OCI-LY7 (cell line): ENCODE measurements at regions not wholly inside any gene's neighbourhood (a gene's known extent, or its start where the extent isn't known, plus 50 kb on each side); places are given as distances from the start of the nearest gene placed in this dataset.

Experiments used
- BruUV-seq: library from RNA; stranded (reverse); fragments of 400-500 nt; replicated peaks from 2 replicates; lab custom pipeline; 2021; lab: Mats Ljungman, UMichigan
- CTCF ChIA-PET: fragments of 300-600 bp; sonication (Branson Sonifier 250); formaldehyde crosslinking; loops from one replicate; lab custom pipeline; 2022; ENCODE audit warnings: antibody characterized with exemption; ENCODE audit not compliant: unreplicated experiment; lab: Charles Lee
- POLR2A ChIA-PET: fragments of 300-600 bp; sonication (Branson Sonifier 250); formaldehyde crosslinking; loops from one replicate; lab custom pipeline; 2022; ENCODE audit warnings: antibody characterized with exemption; lab: Charles Lee
- DNase-seq: peaks from one replicate; pipeline ENCODE4 v3.0.0-alpha.2; 2015; ENCODE audit warnings: low spot score
- H2AFZ ChIP-seq: fragments of 200-600 bp; sonication (generic), shearing (Covaris generic); 2 replicates; pipeline ENCODE4 v1.6.1; 2014; ENCODE audit warnings: mild to moderate bottlenecking, antibody characterized with exemption, low read length, moderate library complexity
- H3K27ac ChIP-seq: fragments of 200-600 bp; sonication (generic); 2 replicates; pipeline ENCODE4 v1.5.1; 2014; ENCODE audit warnings: mixed run types, low read depth, mild to moderate bottlenecking, moderate library complexity, low read length, inconsistent platforms; ENCODE audit not compliant: poor library complexity, severe bottlenecking
- H3K36me3 ChIP-seq: fragments of 200-600 bp; sonication (generic); 2 replicates; pipeline ENCODE4 v1.6.1; 2014; ENCODE audit warnings: mild to moderate bottlenecking, antibody characterized with exemption, low read length, moderate library complexity, mixed read lengths; ENCODE audit not compliant: insufficient read depth
- H3K4me1 ChIP-seq: fragments of 200-600 bp; sonication (generic); 2 replicates; pipeline ENCODE4 v1.5.1; 2014; ENCODE audit warnings: mild to moderate bottlenecking, low read length; ENCODE audit not compliant: insufficient read depth, poor library complexity, severe bottlenecking
- H3K4me2 ChIP-seq: fragments of 200-600 bp; sonication (generic); 2 replicates; pipeline ENCODE4 v1.6.1; 2014; ENCODE audit warnings: mild to moderate bottlenecking, low read length
- H3K4me3 ChIP-seq: fragments of 200-600 bp; sonication (generic); 2 replicates; pipeline ENCODE4 v1.5.1; 2014; ENCODE audit warnings: mild to moderate bottlenecking, low read depth, low read length; ENCODE audit not compliant: poor library complexity, severe bottlenecking
- H3K79me2 ChIP-seq: fragments of 200-600 bp; sonication (generic); 2 replicates; pipeline ENCODE4 v1.6.1; 2016; ENCODE audit warnings: low read depth, mild to moderate bottlenecking, low read length, moderate library complexity, mixed read lengths; ENCODE audit not compliant: insufficient read depth
- H3K9me2 ChIP-seq: fragments of 200-600 bp; sonication (generic); 2 replicates; pipeline ENCODE4 v1.6.1; 2016; ENCODE audit warnings: mild to moderate bottlenecking, low read length, mixed read lengths; ENCODE audit not compliant: insufficient read depth
- H3K9me3 ChIP-seq: fragments of 200-600 bp; sonication (generic); 2 replicates; pipeline ENCODE4 v1.6.1; 2014; ENCODE audit warnings: mild to moderate bottlenecking, mixed run types, low read length, mixed read lengths
- H4K20me1 ChIP-seq: fragments of 200-600 bp; sonication (generic); 2 replicates; pipeline ENCODE4 v1.6.1; 2014; ENCODE audit warnings: mild to moderate bottlenecking, antibody characterized with exemption, low read length, moderate library complexity, mixed read lengths; ENCODE audit not compliant: insufficient read depth
- EZH2phosphoT487 ChIP-seq: fragments of 200-600 bp; sonication (generic); IDR thresholded peaks from 2 replicates; pipeline ENCODE4 v1.6.1; 2018; ENCODE audit warnings: low read depth, borderline replicate concordance, mild to moderate bottlenecking, mixed run types, antibody characterized with exemption, low read length, moderate library complexity, mixed read lengths
- intact Hi-C: fragments of 100-400 bp; cut with micrococcal nuclease; formaldehyde crosslinking; loops from one replicate; pipeline ENCODE4 v1.10.0; 2022; ENCODE audit not compliant: unreplicated experiment
- TF ChIP-seq, protein P1 (sequence below): fragments of 200-600 bp; sonication (generic); conservative IDR thresholded peaks from 2 replicates; pipeline ENCODE4 v1.5.1; 2014; ENCODE audit warnings: mild to moderate bottlenecking, antibody characterized with exemption, low read length, moderate library complexity, mixed read lengths

DNA sequence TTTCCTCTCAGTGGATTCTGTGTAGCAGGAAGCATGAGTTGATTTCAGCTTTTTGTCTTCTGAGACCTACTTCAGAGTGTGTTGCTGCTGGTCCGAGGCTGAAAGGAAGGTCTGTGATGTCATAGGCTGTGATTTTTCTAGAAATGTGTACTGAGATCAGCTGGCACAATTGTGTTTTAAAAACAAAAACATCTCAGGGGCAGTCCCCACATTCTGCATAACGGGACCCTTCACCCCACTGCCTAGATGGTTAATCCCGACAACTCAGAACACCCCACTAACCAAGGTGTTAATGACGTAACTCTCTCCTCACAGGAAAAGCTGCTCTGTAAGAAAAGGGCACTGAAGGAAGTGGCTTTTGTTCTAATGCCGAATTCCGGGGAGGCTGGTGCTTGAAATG is 59.8 kb upstream of the PPP2R5A start:
- Histone ChIP-seq H3K27ac (no peak overlapping the region), H3K9me2 (no peaks in the 10 kb centered on the region), H3K4me3 (no peak overlapping the region), H3K79me2 (no peaks in the 10 kb centered on the region), H3K9me3 (no peaks in the 10 kb centered on the region), H4K20me1 (no peaks in the 10 kb centered on the region), H3K4me1 (no peaks in the 10 kb centered on the region), H2AFZ (no peak overlapping the region), H3K36me3 (no peaks in the 10 kb centered on the region), H3K4me2 (no peak overlapping the region)
- intact Hi-C loops = no loop called here
- DNase-seq = no peak
- BruUV-seq = no TSS peak
- TF ChIP-seq EZH2phosphoT487 = no peak
- TF ChIP-seq, protein P1, sequence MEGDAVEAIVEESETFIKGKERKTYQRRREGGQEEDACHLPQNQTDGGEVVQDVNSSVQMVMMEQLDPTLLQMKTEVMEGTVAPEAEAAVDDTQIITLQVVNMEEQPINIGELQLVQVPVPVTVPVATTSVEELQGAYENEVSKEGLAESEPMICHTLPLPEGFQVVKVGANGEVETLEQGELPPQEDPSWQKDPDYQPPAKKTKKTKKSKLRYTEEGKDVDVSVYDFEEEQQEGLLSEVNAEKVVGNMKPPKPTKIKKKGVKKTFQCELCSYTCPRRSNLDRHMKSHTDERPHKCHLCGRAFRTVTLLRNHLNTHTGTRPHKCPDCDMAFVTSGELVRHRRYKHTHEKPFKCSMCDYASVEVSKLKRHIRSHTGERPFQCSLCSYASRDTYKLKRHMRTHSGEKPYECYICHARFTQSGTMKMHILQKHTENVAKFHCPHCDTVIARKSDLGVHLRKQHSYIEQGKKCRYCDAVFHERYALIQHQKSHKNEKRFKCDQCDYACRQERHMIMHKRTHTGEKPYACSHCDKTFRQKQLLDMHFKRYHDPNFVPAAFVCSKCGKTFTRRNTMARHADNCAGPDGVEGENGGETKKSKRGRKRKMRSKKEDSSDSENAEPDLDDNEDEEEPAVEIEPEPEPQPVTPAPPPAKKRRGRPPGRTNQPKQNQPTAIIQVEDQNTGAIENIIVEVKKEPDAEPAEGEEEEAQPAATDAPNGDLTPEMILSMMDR = no peak
- CTCF ChIA-PET = no interaction called here
- POLR2A ChIA-PET = interaction anchor here (0.5 to 1.6 kb wide), 4 partner anchors 24 to 106 kb away, joined by 3 to 4 read pairs (median 3); no protein-coding TSS in a partner anchor

DNA sequence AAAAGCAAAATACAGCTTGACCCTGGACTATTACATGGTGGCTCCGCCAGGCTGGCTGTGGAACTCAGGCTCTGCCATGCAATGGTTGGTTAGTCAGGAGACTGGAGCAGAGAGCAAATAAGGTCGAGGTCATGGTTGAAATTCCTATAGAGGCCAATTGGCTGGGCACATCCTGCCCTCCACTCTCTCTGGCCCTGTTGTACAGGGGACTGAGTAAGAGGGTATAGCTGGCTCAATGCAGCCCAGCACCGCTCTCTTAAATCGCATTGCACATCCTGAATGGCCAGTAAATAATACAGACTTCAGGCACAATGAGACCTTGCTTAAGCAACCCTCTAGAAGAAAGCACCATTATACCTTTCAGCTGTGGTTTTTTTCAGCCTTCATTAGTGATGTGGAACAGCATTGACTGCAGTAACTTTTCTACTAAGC is 59.3 kb upstream of the PPP2R5A start:
- peak; percentile 19 for DNase-seq
- ChIA-PET CTCF (no interaction called here), POLR2A (interaction anchor here (0.5 to 1.6 kb wide), 4 partner anchors 24 to 107 kb away, joined by 3 to 4 read pairs (median 3); no protein-coding TSS in a partner anchor)
- H2AFZ ChIP-seq = no peak overlapping the region
- H3K4me3 ChIP-seq = no peak overlapping the region
- no peaks in the 10 kb centered on the region for H4K20me1 ChIP-seq
- H3K36me3 ChIP-seq = no peaks in the 10 kb centered on the region
- no peaks in the 10 kb centered on the region for H3K9me3 ChIP-seq
- TF ChIP-seq EZH2phosphoT487 = no peak
- TF ChIP-seq, protein P1 = no peak
- no peak overlapping the region for H3K27ac ChIP-seq
- H3K4me2 ChIP-seq = no peak overlapping the region
- intact Hi-C loops = no loop called here
- H3K4me1 ChIP-seq = no peaks in the 10 kb centered on the region
- BruUV-seq = no TSS peak
- H3K9me2 ChIP-seq = no peaks in the 10 kb centered on the region
- H3K79me2 ChIP-seq = no peaks in the 10 kb centered on the region

DNA sequence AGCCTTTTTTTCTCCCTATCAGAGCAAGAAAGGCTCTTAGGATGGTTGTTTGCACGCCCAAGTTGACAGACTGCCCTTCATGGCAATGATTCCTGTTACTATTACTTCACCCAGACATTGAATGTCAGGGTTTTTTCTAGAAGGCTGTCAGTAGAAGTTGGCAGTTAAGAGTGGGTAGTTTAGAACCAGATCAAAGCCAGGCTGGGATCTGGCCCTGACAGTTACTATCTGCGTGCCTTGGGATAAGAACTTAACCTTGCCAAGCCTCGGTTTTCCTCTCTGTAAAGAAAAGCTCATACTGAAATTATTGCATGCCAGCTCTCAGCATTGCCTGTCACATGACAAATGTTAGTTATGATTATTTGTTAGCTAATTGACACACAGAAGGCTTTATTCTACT is 58.7 kb upstream of the PPP2R5A start:
- no peak overlapping the region for H3K4me2 ChIP-seq
- H3K9me2 ChIP-seq = no peaks in the 10 kb centered on the region
- no peaks in the 10 kb centered on the region for H3K4me1 ChIP-seq
- TF ChIP-seq EZH2phosphoT487 = no peak
- TF ChIP-seq, protein P1 = no peak
- BruUV-seq = no TSS peak
- ChIA-PET POLR2A (interaction anchor here (0.6 to 1.6 kb wide), 2 partner anchors 25 to 605 kb away, joined by 3 read pairs; no protein-coding TSS in a partner anchor), CTCF (no interaction called here)
- no peak overlapping the region for H3K27ac ChIP-seq
- H2AFZ ChIP-seq = no peak overlapping the region
- intact Hi-C loops = no loop called here
- H4K20me1 ChIP-seq = no peaks in the 10 kb centered on the region
- H3K4me3 ChIP-seq = no peak overlapping the region
- no peaks in the 10 kb centered on the region for H3K9me3 ChIP-seq
- H3K79me2 ChIP-seq = no peaks in the 10 kb centered on the region
- DNase-seq = no peak
- H3K36me3 ChIP-seq = no peaks in the 10 kb centered on the region
